Thyroid gland (tissue), 4 donors: ENCODE measurements at regions not wholly inside any gene's neighbourhood (a gene's known extent, or its start where the extent isn't known, plus 50 kb on each side); places are given as distances from the start of the nearest gene placed in this dataset.

Source experiments
- DNase-seq, 2 donors: peaks; one replicate each; pipeline ENCODE4 v3.0.0-alpha.2; 2019
- H3K27ac ChIP-seq, 3 donors: fragments of 200-600 bp; sonication (generic); 1 replicate in 2 of 3; 2 replicates in 1 of 3; pipeline ENCODE4 v1.5.1; 2016 to 2019; ENCODE audit warnings: mild to moderate bottlenecking in 1 of 3, moderate library complexity in 1 of 3
- H3K27me3 ChIP-seq: fragments of 200-600 bp; sonication (generic); one replicate; pipeline ENCODE4 v1.5.1; 2019
- H3K36me3 ChIP-seq, 2 donors: fragments of 200-600 bp; sonication (generic); one replicate each; pipeline ENCODE4 v1.5.1; 2016 to 2019
- H3K4me1 ChIP-seq, 2 donors: fragments of 200-600 bp; sonication (generic); one replicate each; pipeline ENCODE4 v1.5.1; 2017 to 2019
- H3K4me3 ChIP-seq, 3 donors: fragments of 200-600 bp; sonication (generic); replicated peaks in 1 of 3; 1 replicate in 2 of 3; 2 replicates in 1 of 3; pipeline ENCODE4 v1.5.1; 2016; ENCODE audit warnings: mild to moderate bottlenecking in 1 of 3
- H3K9me3 ChIP-seq: fragments of 200-600 bp; sonication (generic); one replicate; pipeline ENCODE4 v1.5.1; 2017
- CTCF ChIP-seq, 6 experiments: fragments of 200-600 bp in 3 of 6; fragments of 450-650 bp in 3 of 6; sonication (generic) in 3 of 6; IDR thresholded peaks; one replicate each; pipeline ENCODE4 v1.5.1; 2016 to 2019; ENCODE audit warnings: antibody characterized with exemption in 6 of 6, mild to moderate bottlenecking in 2 of 6, inconsistent platforms in 1 of 6, moderate library complexity in 1 of 6
- POLR2A ChIP-seq, 2 donors: fragments of 450-650 bp; IDR thresholded peaks; one replicate each; pipeline ENCODE4 v1.6.1; 2017; ENCODE audit warnings: antibody characterized with exemption in 2 of 2, mild to moderate bottlenecking in 2 of 2, moderate library complexity in 1 of 2
- WGBS, 2 donors: methylation state at CpG; one replicate each; pipeline ENCODE4 v1.1.5; 2017; 5-methylcytosine and 5-hydroxymethylcytosine counted together
- intact Hi-C: fragments of 100-400 bp; cut with DNase I; formaldehyde crosslinking; loops from one replicate; pipeline ENCODE4 v1.15.1; 2023

GRCh38 chr5:85910335-85910734, 707.4 kb upstream of the COX7C start:
- no peaks in the 10 kb centered on the region for H3K9me3 ChIP-seq
- no peak for DNase-seq
- H3K36me3 ChIP-seq = no peaks in the 10 kb centered on the region
- intact Hi-C loops = no loop called here
- TF ChIP-seq CTCF (IDR thresholded peaks at IDR 0.05) (no peak), POLR2A (IDR thresholded peaks at IDR 0.05) (no peak)
- H3K4me1 ChIP-seq = no peaks in the 10 kb centered on the region
- H3K27ac ChIP-seq = no peak overlapping the region
- no peak overlapping the region for H3K4me3 ChIP-seq
- WGBS, 2 donors = 91 to 96% methylated on average over 2 of the region's 2 CpGs
- H3K27me3 ChIP-seq = no peaks in the 10 kb centered on the region

- H3K4me3 ChIP-seq = no peak overlapping the region
- no peaks in the 10 kb centered on the region for H3K36me3 ChIP-seq
- H3K4me1 ChIP-seq = no peaks in the 10 kb centered on the region
- no peak overlapping the region for H3K27ac ChIP-seq
- intact Hi-C loops = no loop called here
- no peak for DNase-seq
- H3K27me3 ChIP-seq = no peaks in the 10 kb centered on the region
- H3K9me3 ChIP-seq = no peaks in the 10 kb centered on the region
- WGBS, 2 donors = 80 to 89% methylated on average over 3 to 4 of the region's 4 CpGs
- TF ChIP-seq CTCF (IDR thresholded peaks at IDR 0.05) (no peak), POLR2A (IDR thresholded peaks at IDR 0.05) (no peak)
These were observed 696.8 kb upstream of the COX7C start for GRCh38 chr5:85920984-85921383.

- H3K36me3 ChIP-seq = no peaks in the 10 kb centered on the region
- 41 to 54% methylated on average over 2 of the region's 2 CpGs for WGBS, 2 donors
- H3K27me3 ChIP-seq = no peaks in the 10 kb centered on the region
- H3K4me3 ChIP-seq = no peak overlapping the region
- H3K4me1 ChIP-seq = no peaks in the 10 kb centered on the region
- DNase-seq = no peak
- intact Hi-C loops = no loop called here
- TF ChIP-seq CTCF (IDR thresholded peaks at IDR 0.05) = no peak
- TF ChIP-seq POLR2A (IDR thresholded peaks at IDR 0.05) = no peak
- H3K27ac ChIP-seq = no peak overlapping the region
- H3K9me3 ChIP-seq = no peaks in the 10 kb centered on the region
These were observed 696.2 kb upstream of the COX7C start for GRCh38 chr5:85921590-85921989.

GRCh38 chr5:85927632-85928031, 690.1 kb upstream of the COX7C start:
- no peaks in the 10 kb centered on the region for H3K4me1 ChIP-seq
- no peaks in the 10 kb centered on the region for H3K27me3 ChIP-seq
- WGBS, 2 donors = 90 to 92% methylated on average over 4 of the region's 4 CpGs
- no peaks in the 10 kb centered on the region for H3K9me3 ChIP-seq
- no peak overlapping the region for H3K4me3 ChIP-seq
- no peaks in the 10 kb centered on the region for H3K36me3 ChIP-seq
- no peak overlapping the region for H3K27ac ChIP-seq
- DNase-seq = no peak
- intact Hi-C loops = no loop called here
- TF ChIP-seq POLR2A (IDR thresholded peaks at IDR 0.05) (no peak), CTCF (IDR thresholded peaks at IDR 0.05) (no peak)

- Histone ChIP-seq H3K9me3 (no peaks in the 10 kb centered on the region), H3K36me3 (no peaks in the 10 kb centered on the region), H3K4me1 (no peaks in the 10 kb centered on the region), H3K27ac (no peak overlapping the region), H3K27me3 (no peaks in the 10 kb centered on the region), H3K4me3 (no peak overlapping the region)
- WGBS, 2 donors = 92 to 93% methylated on average over 2 of the region's 2 CpGs
- intact Hi-C loops = no loop called here
- no peak for DNase-seq
- TF ChIP-seq CTCF (IDR thresholded peaks at IDR 0.05) (no peak), POLR2A (IDR thresholded peaks at IDR 0.05) (no peak)
These were observed 688.0 kb upstream of the COX7C start for GRCh38 chr5:85929713-85930112.
